ENCODE measurements at regions not wholly inside any gene's neighbourhood (a gene's known extent, or its start where the extent isn't known, plus 50 kb on each side); places are given as distances from the start of the nearest gene placed in this dataset.

DNA sequence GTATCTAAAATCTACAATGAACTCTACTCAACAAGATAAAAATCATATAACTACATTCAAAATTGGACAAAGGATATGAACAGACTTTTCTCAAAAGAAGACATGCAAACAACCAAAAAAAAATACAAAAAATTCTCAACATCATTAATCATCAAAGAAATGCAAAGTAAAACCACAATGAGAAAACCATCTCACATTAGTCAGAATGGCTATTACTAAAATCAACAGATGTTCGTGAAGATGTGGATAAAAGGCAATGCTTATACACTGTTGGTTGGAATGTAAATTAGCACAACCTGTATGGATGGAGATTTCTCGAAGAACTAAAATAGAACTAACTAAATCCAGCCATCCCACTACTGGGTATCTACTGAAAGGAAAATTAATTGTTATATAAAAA is 1080.8 kb downstream of the AMY1C start:
- intact Hi-C loops (cut with micrococcal nuclease; ENCODE audit: unreplicated experiment): no loop called here

DNA sequence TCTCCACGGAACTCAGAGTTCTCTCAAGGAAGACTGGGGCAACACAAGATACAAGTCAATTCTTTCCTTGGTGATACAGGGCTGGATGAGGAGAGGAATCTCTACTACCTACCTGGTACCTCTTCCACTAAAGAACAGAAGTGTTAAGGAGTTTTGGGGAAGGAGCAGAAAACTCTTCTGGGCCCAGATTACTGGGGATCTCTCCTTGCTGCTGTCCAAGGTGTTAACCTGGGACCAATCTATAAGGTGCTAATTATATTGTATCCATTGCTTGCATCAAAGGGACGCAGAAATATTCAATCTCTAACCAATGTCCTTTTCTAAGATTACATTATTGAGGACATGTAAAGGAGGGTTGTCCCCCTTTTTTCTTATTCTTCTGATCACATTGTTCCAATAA is 1102.5 kb downstream of the AMY1C start:
- TF ChIP-seq, protein P1, sequence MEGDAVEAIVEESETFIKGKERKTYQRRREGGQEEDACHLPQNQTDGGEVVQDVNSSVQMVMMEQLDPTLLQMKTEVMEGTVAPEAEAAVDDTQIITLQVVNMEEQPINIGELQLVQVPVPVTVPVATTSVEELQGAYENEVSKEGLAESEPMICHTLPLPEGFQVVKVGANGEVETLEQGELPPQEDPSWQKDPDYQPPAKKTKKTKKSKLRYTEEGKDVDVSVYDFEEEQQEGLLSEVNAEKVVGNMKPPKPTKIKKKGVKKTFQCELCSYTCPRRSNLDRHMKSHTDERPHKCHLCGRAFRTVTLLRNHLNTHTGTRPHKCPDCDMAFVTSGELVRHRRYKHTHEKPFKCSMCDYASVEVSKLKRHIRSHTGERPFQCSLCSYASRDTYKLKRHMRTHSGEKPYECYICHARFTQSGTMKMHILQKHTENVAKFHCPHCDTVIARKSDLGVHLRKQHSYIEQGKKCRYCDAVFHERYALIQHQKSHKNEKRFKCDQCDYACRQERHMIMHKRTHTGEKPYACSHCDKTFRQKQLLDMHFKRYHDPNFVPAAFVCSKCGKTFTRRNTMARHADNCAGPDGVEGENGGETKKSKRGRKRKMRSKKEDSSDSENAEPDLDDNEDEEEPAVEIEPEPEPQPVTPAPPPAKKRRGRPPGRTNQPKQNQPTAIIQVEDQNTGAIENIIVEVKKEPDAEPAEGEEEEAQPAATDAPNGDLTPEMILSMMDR (conservative IDR thresholded peaks at IDR 0.05): no peak
- no peak for TF ChIP-seq EZH2 (IDR thresholded peaks at IDR 0.05; ENCODE audit: low read depth)
- H3K4me2 ChIP-seq: no peak overlapping the region
- no peak for DNase-seq
- ChIA-PET CTCF (no interaction called here), POLR2A (ENCODE audit: unreplicated experiment) (no interaction called here)
- H3K4me3 ChIP-seq: no peak overlapping the region
- no peaks in the 10 kb centered on the region for H3K27me3 ChIP-seq (ENCODE audit: insufficient read depth, low read depth)
- no peaks in the 10 kb centered on the region for H3K4me1 ChIP-seq (replicated peaks; ENCODE audit: insufficient read depth)
- no peak overlapping the region for H3K27ac ChIP-seq
- no peaks in the 10 kb centered on the region for H4K20me1 ChIP-seq (ENCODE audit: insufficient read depth)
- no peaks in the 10 kb centered on the region for H3K36me3 ChIP-seq (ENCODE audit: low read depth)
- no peaks in the 10 kb centered on the region for H3K9me3 ChIP-seq (ENCODE audit: insufficient read depth, low read depth)
- H3F3A ChIP-seq (ENCODE audit: insufficient read depth, low read depth): no peaks in the 10 kb centered on the region
- intact Hi-C loops (cut with micrococcal nuclease; ENCODE audit: unreplicated experiment): no loop called here
- H2AFZ ChIP-seq: no peak overlapping the region
- BruUV-seq (replicated peaks): no TSS peak
- peaks cover 4% of the 10 kb centered on the region; the same call in 1 of the 2 replicates for H3K9me2 ChIP-seq (ENCODE audit: insufficient read depth)
- no peaks in the 10 kb centered on the region for H3K79me2 ChIP-seq (ENCODE audit: low read depth)

More for the DNA sequence above, 1080.8 kb downstream of the AMY1C start:
- H3K4me2 ChIP-seq: no peak overlapping the region
- H3K9me3 ChIP-seq (ENCODE audit: insufficient read depth, low read depth): no peaks in the 10 kb centered on the region
- TF ChIP-seq, protein P1 (conservative IDR thresholded peaks at IDR 0.05): no peak
- TF ChIP-seq EZH2 (IDR thresholded peaks at IDR 0.05; ENCODE audit: low read depth): no peak
- no peaks in the 10 kb centered on the region for H3K36me3 ChIP-seq (ENCODE audit: low read depth)
- no peaks in the 10 kb centered on the region for H3K79me2 ChIP-seq (ENCODE audit: low read depth)
- H3K4me3 ChIP-seq: no peak overlapping the region
- ChIA-PET CTCF (no interaction called here), POLR2A (ENCODE audit: unreplicated experiment) (no interaction called here)
- no peak for DNase-seq
- no peak overlapping the region for H2AFZ ChIP-seq
- H4K20me1 ChIP-seq (ENCODE audit: insufficient read depth): no peaks in the 10 kb centered on the region
- no TSS peak for BruUV-seq (replicated peaks)
- no peaks in the 10 kb centered on the region for H3K9me2 ChIP-seq (ENCODE audit: insufficient read depth)
- H3F3A ChIP-seq (ENCODE audit: insufficient read depth, low read depth): no peaks in the 10 kb centered on the region
- no peaks in the 10 kb centered on the region for H3K27me3 ChIP-seq (ENCODE audit: insufficient read depth, low read depth)
- no peak overlapping the region for H3K27ac ChIP-seq
- H3K4me1 ChIP-seq (replicated peaks; ENCODE audit: insufficient read depth): no peaks in the 10 kb centered on the region

DNA sequence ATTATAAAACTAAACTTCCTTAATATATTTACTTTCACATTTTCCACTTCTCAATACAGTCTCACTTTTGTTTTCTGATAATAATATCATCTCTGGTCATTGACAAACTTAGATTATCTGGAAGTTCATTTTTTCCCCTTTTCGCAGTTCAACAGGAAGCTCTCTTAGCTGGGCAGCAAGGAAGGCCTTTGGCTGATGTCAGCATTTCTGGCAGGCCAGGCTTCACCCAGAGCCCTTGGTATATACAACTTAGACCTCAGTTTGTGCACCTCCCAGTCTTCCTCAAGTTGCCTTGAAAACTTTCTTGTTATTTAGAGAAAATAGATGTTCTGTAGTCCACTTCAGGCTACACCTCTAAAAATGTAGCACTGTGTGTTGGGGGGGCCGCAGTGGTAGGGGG is 1103.6 kb downstream of the AMY1C start:
- CTCF ChIA-PET: no interaction called here
- no peaks in the 10 kb centered on the region for H3K9me3 ChIP-seq (ENCODE audit: insufficient read depth, low read depth)
- no TSS peak for BruUV-seq (replicated peaks)
- peaks cover 4% of the 10 kb centered on the region; the same call in 1 of the 2 replicates for H3K9me2 ChIP-seq (ENCODE audit: insufficient read depth)
- TF ChIP-seq, protein P1 (conservative IDR thresholded peaks at IDR 0.05): no peak
- TF ChIP-seq EZH2 (IDR thresholded peaks at IDR 0.05; ENCODE audit: low read depth): no peak
- no peaks in the 10 kb centered on the region for H4K20me1 ChIP-seq (ENCODE audit: insufficient read depth)
- no peaks in the 10 kb centered on the region for H3F3A ChIP-seq (ENCODE audit: insufficient read depth, low read depth)
- intact Hi-C loops (cut with micrococcal nuclease; ENCODE audit: unreplicated experiment): no loop called here
- DNase-seq: no peak
- no peak overlapping the region for H2AFZ ChIP-seq
- no peak overlapping the region for H3K27ac ChIP-seq
- no peaks in the 10 kb centered on the region for H3K27me3 ChIP-seq (ENCODE audit: insufficient read depth, low read depth)
- H3K4me2 ChIP-seq: no peak overlapping the region
- H3K4me1 ChIP-seq (replicated peaks; ENCODE audit: insufficient read depth): no peaks in the 10 kb centered on the region
- no peaks in the 10 kb centered on the region for H3K36me3 ChIP-seq (ENCODE audit: low read depth)
- POLR2A ChIA-PET (ENCODE audit: unreplicated experiment): no interaction called here
- H3K79me2 ChIP-seq (ENCODE audit: low read depth): no peaks in the 10 kb centered on the region
- no peak overlapping the region for H3K4me3 ChIP-seq

All from PC-9 (cell line).